ENCODE measurements at regions not wholly inside any gene's neighbourhood (a gene's known extent, or its start where the extent isn't known, plus 50 kb on each side); places are given as distances from the start of the nearest gene placed in this dataset.

GRCh38 chr7:19378345-19378714 is 233.1 kb upstream of the FERD3L start:
- Histone ChIP-seq H3K9me3 (ENCODE audit: low read depth) (no peaks in the 10 kb centered on the region), H3K4me1 (no peaks in the 10 kb centered on the region), H3K4me2 (no peak overlapping the region), H3K4me3 (no peak overlapping the region), H3K9ac (no peak overlapping the region), H4K20me1 (ENCODE audit: low read depth) (no peaks in the 10 kb centered on the region), H3K27me3 (no peaks in the 10 kb centered on the region), H2AFZ (replicated peaks) (no peak overlapping the region), H3K79me2 (ENCODE audit: low read depth) (no peaks in the 10 kb centered on the region), H3F3A (ENCODE audit: low read depth) (no peaks in the 10 kb centered on the region), H3K27ac (no peak overlapping the region), H3K36me3 (no peaks in the 10 kb centered on the region)
- H3K4me1 Mint-ChIP-seq, result peaks cover 6% of the 10 kb centered on the region
- no peaks in the 10 kb centered on the region for H3K36me3 Mint-ChIP-seq
- no peaks in the 10 kb centered on the region for H3K27me3 Mint-ChIP-seq (ENCODE audit: insufficient read depth, low read depth)
- no peak overlapping the region for H3K27ac Mint-ChIP-seq
- H3K9me3 Mint-ChIP-seq, result peaks cover 4% of the 10 kb centered on the region
- TF ChIP-seq CTCF (IDR thresholded peaks at IDR 0.05) (no peak), EZH2 (IDR thresholded peaks at IDR 0.05) (no peak), EZH2phosphoT487 (IDR thresholded peaks at IDR 0.05) (no peak)
- no peak overlapping the region for H3K4me3 Mint-ChIP-seq
- DNase-seq (ENCODE audit: low spot score), result no peak

- Mint-ChIP-seq H3K9me3 (peaks cover 4% of the 10 kb centered on the region), H3K27ac (no peak overlapping the region), H3K4me1 (peaks cover 6% of the 10 kb centered on the region), H3K36me3 (no peaks in the 10 kb centered on the region), H3K4me3 (no peak overlapping the region), H3K27me3 (ENCODE audit: insufficient read depth, low read depth) (no peaks in the 10 kb centered on the region)
- no peaks in the 10 kb centered on the region for H3K36me3 ChIP-seq
- no peak overlapping the region for H2AFZ ChIP-seq (replicated peaks)
- H3K4me2 ChIP-seq, result no peak overlapping the region
- DNase-seq (ENCODE audit: low spot score), result no peak
- H3K9ac ChIP-seq, result no peak overlapping the region
- no peak overlapping the region for H3K27ac ChIP-seq
- no peaks in the 10 kb centered on the region for H3K9me3 ChIP-seq (ENCODE audit: low read depth)
- no peaks in the 10 kb centered on the region for H4K20me1 ChIP-seq (ENCODE audit: low read depth)
- TF ChIP-seq EZH2 (IDR thresholded peaks at IDR 0.05) (no peak), EZH2phosphoT487 (IDR thresholded peaks at IDR 0.05) (no peak)
- H3K27me3 ChIP-seq, result no peaks in the 10 kb centered on the region
- no peak overlapping the region for H3K4me3 ChIP-seq
- no peaks in the 10 kb centered on the region for H3K79me2 ChIP-seq (ENCODE audit: low read depth)
- no peaks in the 10 kb centered on the region for H3K4me1 ChIP-seq
- H3F3A ChIP-seq (ENCODE audit: low read depth), result no peaks in the 10 kb centered on the region
Measured at GRCh38 chr7:19377611-19378344, 232.6 kb upstream of the FERD3L start.

DNA sequence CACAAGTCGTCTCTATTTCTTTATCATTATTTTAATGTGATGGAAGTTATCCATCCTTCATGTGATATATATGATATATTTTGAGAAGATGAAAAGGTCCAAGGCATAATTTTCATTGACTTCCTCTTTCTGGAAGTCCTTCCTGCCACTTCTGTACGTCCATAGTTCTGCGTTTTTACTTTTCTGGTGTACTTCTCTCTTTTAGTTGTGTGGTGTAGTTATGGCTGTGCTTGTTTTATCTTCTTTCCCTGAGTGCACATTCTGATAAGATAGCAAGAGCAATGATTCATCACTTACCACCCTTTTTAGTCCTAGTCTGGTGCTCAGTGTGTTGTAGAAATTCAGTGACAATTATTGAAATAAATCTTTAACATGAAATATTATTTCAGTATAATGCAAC is 231.3 kb upstream of the FERD3L start:
- H3K79me2 ChIP-seq (ENCODE audit: low read depth), result no peaks in the 10 kb centered on the region
- no peak for DNase-seq (ENCODE audit: low spot score)
- H2AFZ ChIP-seq (replicated peaks), result no peak overlapping the region
- no peak overlapping the region for H3K27ac ChIP-seq
- H3K9me3 ChIP-seq (ENCODE audit: low read depth), result no peaks in the 10 kb centered on the region
- H3K27me3 Mint-ChIP-seq (ENCODE audit: insufficient read depth, low read depth), result peaks cover 4% of the 10 kb centered on the region
- no peak overlapping the region for H3K4me3 ChIP-seq
- no peak overlapping the region for H3K4me2 ChIP-seq
- no peaks in the 10 kb centered on the region for H3K4me1 ChIP-seq
- H4K20me1 ChIP-seq (ENCODE audit: low read depth), result no peaks in the 10 kb centered on the region
- H3K4me1 Mint-ChIP-seq, result peaks cover 6% of the 10 kb centered on the region
- no peaks in the 10 kb centered on the region for H3F3A ChIP-seq (ENCODE audit: low read depth)
- TF ChIP-seq CTCF (IDR thresholded peaks at IDR 0.05) (no peak), EZH2phosphoT487 (IDR thresholded peaks at IDR 0.05) (no peak), EZH2 (IDR thresholded peaks at IDR 0.05) (no peak)
- H3K9ac ChIP-seq, result no peak overlapping the region
- peaks cover 4% of the 10 kb centered on the region for H3K9me3 Mint-ChIP-seq
- no peaks in the 10 kb centered on the region for H3K36me3 Mint-ChIP-seq
- no peak overlapping the region for H3K4me3 Mint-ChIP-seq
- H3K36me3 ChIP-seq, result no peaks in the 10 kb centered on the region
- H3K27ac Mint-ChIP-seq, result no peak overlapping the region
- H3K27me3 ChIP-seq, result no peaks in the 10 kb centered on the region

GRCh38 chr7:19375976-19376375 is 230.8 kb upstream of the FERD3L start:
- Histone ChIP-seq H4K20me1 (ENCODE audit: low read depth) (no peaks in the 10 kb centered on the region), H3K36me3 (no peaks in the 10 kb centered on the region), H3K79me2 (ENCODE audit: low read depth) (no peaks in the 10 kb centered on the region), H3K4me2 (no peak overlapping the region), H3K9me3 (ENCODE audit: low read depth) (no peaks in the 10 kb centered on the region), H3K27ac (no peak overlapping the region), H3F3A (ENCODE audit: low read depth) (no peaks in the 10 kb centered on the region), H3K27me3 (no peaks in the 10 kb centered on the region), H2AFZ (replicated peaks) (no peak overlapping the region), H3K4me1 (no peaks in the 10 kb centered on the region), H3K9ac (no peak overlapping the region), H3K4me3 (no peak overlapping the region)
- Mint-ChIP-seq H3K4me3 (no peak overlapping the region), H3K27ac (no peak overlapping the region), H3K4me1 (peaks cover 6% of the 10 kb centered on the region), H3K9me3 (peaks cover 4% of the 10 kb centered on the region), H3K36me3 (no peaks in the 10 kb centered on the region), H3K27me3 (ENCODE audit: insufficient read depth, low read depth) (peaks cover 4% of the 10 kb centered on the region)
- TF ChIP-seq EZH2phosphoT487 (IDR thresholded peaks at IDR 0.05), result no peak
- no peak for TF ChIP-seq EZH2 (IDR thresholded peaks at IDR 0.05)
- TF ChIP-seq CTCF (IDR thresholded peaks at IDR 0.05), result no peak
- no peak for DNase-seq (ENCODE audit: low spot score)
